Endothelial cell (in vitro differentiated cells): ENCODE measurements at regions not wholly inside any gene's neighbourhood (a gene's known extent, or its start where the extent isn't known, plus 50 kb on each side); places are given as distances from the start of the nearest gene placed in this dataset.
A peak's percentile ranks its signal among the peaks of the same experiment; 100 is the strongest.

Experiments used
- DNase-seq: peaks from one replicate; pipeline ENCODE4 v3.0.0; 2021; ENCODE audit warnings: low spot score
- H3K27ac Mint-ChIP-seq: one replicate; pipeline ENCODE4 v1.8.0; 2021; ENCODE audit warnings: mixed read lengths, inconsistent platforms; ENCODE audit not compliant: unreplicated experiment
- H3K27me3 Mint-ChIP-seq: one replicate; pipeline ENCODE4 v1.8.0; 2021; ENCODE audit warnings: mild to moderate bottlenecking, moderate library complexity, mixed read lengths, inconsistent platforms; ENCODE audit not compliant: unreplicated experiment
- H3K36me3 Mint-ChIP-seq: one replicate; pipeline ENCODE4 v1.8.0; 2021; ENCODE audit warnings: mild to moderate bottlenecking, low read depth, mixed read lengths, inconsistent platforms; ENCODE audit not compliant: unreplicated experiment
- H3K4me1 Mint-ChIP-seq: one replicate; pipeline ENCODE4 v1.8.0; 2021; ENCODE audit warnings: mild to moderate bottlenecking, mixed read lengths, inconsistent platforms; ENCODE audit not compliant: unreplicated experiment
- H3K4me3 Mint-ChIP-seq: one replicate; pipeline ENCODE4 v1.8.0; 2021; ENCODE audit warnings: mild to moderate bottlenecking, mixed read lengths, inconsistent platforms; ENCODE audit not compliant: unreplicated experiment
- H3K9me3 Mint-ChIP-seq: one replicate; pipeline ENCODE4 v1.8.0; 2021; ENCODE audit warnings: mixed read lengths, inconsistent platforms; ENCODE audit not compliant: unreplicated experiment
- TF ChIP-seq, protein P1 (sequence below): fragments of 200-600 bp; sonication (generic); IDR thresholded peaks from one replicate; pipeline ENCODE4 v1.5.0; 2021; ENCODE audit warnings: antibody characterized with exemption; ENCODE audit not compliant: unreplicated experiment

DNA sequence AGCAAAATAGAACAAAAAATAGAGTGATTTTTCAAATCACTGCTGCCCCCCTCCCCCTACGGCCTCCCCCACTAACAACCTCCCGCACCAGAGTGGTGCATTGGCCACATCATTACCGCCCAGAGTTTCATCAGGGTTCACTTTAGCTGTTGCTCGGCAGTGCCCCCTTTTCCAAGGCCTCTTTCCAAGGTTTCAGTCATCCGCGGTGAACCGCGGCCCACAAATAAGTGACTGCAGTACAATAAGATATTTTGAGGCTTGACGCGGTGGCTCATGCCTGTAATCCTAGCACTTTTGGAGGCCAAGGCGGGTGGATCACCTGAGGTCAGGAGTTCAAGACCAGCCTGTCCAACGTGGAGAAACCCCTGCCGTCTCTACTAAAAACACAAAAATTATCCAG lies 180.0 kb downstream of the MAF start:
- peaks cover 39% of the 10 kb centered on the region for H3K4me1 Mint-ChIP-seq
- TF ChIP-seq, protein P1, sequence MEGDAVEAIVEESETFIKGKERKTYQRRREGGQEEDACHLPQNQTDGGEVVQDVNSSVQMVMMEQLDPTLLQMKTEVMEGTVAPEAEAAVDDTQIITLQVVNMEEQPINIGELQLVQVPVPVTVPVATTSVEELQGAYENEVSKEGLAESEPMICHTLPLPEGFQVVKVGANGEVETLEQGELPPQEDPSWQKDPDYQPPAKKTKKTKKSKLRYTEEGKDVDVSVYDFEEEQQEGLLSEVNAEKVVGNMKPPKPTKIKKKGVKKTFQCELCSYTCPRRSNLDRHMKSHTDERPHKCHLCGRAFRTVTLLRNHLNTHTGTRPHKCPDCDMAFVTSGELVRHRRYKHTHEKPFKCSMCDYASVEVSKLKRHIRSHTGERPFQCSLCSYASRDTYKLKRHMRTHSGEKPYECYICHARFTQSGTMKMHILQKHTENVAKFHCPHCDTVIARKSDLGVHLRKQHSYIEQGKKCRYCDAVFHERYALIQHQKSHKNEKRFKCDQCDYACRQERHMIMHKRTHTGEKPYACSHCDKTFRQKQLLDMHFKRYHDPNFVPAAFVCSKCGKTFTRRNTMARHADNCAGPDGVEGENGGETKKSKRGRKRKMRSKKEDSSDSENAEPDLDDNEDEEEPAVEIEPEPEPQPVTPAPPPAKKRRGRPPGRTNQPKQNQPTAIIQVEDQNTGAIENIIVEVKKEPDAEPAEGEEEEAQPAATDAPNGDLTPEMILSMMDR: no peak
- no peak for DNase-seq
- H3K9me3 Mint-ChIP-seq: no peaks in the 10 kb centered on the region
- no peak overlapping the region for H3K4me3 Mint-ChIP-seq
- H3K27me3 Mint-ChIP-seq: no peaks in the 10 kb centered on the region
- no peaks in the 10 kb centered on the region for H3K36me3 Mint-ChIP-seq
- no peak overlapping the region for H3K27ac Mint-ChIP-seq

- TF ChIP-seq, protein P1: no peak
- Mint-ChIP-seq H3K4me3 (no peak overlapping the region), H3K4me1 (peaks cover 48% of the 10 kb centered on the region), H3K36me3 (no peaks in the 10 kb centered on the region), H3K27me3 (no peaks in the 10 kb centered on the region), H3K27ac (peak overlapping the region; percentile 82), H3K9me3 (no peaks in the 10 kb centered on the region)
- no peak for DNase-seq
Measured at GRCh38 chr16:79419148-79419547, 181.4 kb downstream of the MAF start.

- no peak for DNase-seq
- peak overlapping the region; percentile 57 for H3K27ac Mint-ChIP-seq
- peaks cover 50% of the 10 kb centered on the region for H3K4me1 Mint-ChIP-seq
- H3K9me3 Mint-ChIP-seq: no peaks in the 10 kb centered on the region
- no peak overlapping the region for H3K4me3 Mint-ChIP-seq
- H3K36me3 Mint-ChIP-seq: no peaks in the 10 kb centered on the region
- TF ChIP-seq, protein P1: no peak
- peaks cover 2% of the 10 kb centered on the region for H3K27me3 Mint-ChIP-seq
Measured at GRCh38 chr16:79417601-79418008, 182.9 kb downstream of the MAF start.

DNA sequence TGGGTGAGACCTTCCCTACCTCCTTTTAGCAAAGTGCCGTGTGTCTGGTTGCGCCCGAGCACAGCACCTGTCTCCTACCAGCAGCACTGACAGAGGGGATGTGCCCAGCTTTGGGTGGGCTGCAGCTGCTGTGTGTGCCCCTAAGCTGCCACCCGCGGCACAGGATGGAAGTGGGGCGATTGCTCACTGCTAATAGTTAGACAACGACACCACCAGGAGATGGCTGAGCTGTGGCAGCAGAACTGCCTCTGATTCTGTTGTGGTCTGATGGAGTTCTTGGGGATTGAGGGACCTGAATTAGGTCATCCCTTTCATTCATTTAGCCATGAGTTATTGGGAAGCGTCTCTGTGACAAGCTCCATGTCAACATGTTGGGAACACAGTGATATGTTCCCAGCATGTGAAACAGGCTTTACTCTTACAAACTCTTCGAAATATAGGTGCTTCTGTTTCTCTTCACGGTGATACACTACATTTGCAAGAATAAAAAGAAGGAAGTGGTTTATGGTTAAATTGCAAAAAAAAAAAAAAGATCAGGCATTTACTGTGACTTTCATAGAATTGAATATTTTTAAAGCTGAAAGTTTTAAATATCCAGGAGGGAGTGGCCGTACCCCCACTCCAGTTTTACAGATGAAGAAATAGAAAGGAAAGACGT lies 184.4 kb downstream of the MAF start:
- H3K27ac Mint-ChIP-seq: no peak overlapping the region
- H3K36me3 Mint-ChIP-seq: no peaks in the 10 kb centered on the region
- TF ChIP-seq, protein P1: no peak
- H3K9me3 Mint-ChIP-seq: no peaks in the 10 kb centered on the region
- peaks cover 2% of the 10 kb centered on the region for H3K27me3 Mint-ChIP-seq
- peaks cover 61% of the 10 kb centered on the region for H3K4me1 Mint-ChIP-seq
- no peak overlapping the region for H3K4me3 Mint-ChIP-seq
- no peak for DNase-seq

DNA sequence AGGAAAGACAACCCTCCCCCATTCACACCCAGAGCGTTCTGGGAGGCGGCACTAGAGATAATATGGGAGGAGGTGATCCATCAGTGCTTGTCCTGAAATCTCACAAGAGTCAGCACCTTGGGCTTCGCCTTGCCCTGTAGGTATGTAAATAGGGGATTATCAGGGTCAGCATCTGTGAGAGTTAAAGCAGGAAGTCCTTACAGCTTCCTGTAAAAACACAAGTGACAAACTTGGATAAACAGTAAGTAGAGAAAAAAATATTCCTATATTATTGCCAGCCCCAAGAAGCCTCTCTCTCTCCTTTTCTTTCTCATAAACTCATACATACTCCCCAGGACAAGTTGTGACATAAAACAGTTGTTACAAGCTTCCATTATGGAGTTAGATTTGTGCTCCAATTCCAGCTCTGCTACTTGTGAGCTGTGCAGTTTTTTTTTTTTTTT lies 187.7 kb downstream of the MAF start:
- DNase-seq: peak; percentile 22
- Mint-ChIP-seq H3K4me3 (no peak overlapping the region), H3K36me3 (no peaks in the 10 kb centered on the region), H3K9me3 (no peaks in the 10 kb centered on the region), H3K27me3 (peaks cover 3% of the 10 kb centered on the region), H3K27ac (peak overlapping the region; percentile 96), H3K4me1 (peaks cover 44% of the 10 kb centered on the region)
- TF ChIP-seq, protein P1: no peak
